ENCODE measurements at regions not wholly inside any gene's neighbourhood (a gene's known extent, or its start where the extent isn't known, plus 50 kb on each side); places are given as distances from the start of the nearest gene placed in this dataset.

DNA sequence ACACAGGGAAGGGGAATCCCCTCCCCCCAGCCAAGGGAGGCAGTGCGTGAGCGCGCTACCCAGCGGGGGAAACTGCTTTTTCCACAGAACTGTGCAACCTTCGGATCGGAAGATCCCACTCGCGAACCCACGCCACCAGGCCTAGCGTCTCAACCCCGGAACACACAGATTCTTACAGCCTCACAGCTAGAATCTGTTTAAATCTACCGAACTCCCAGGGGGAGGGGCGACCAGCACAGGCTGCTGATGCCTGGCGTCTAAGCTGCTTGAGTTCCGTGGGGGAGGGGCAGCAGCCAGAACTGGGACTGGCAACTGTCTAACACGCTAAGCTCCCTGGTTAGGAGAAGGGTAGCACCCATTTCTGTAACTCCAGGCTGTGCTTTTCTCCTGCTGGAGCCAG lies 217.3 kb upstream of the TENT5A start:
- Histone ChIP-seq H3K4me3 (ENCODE audit: low read length) (no peak overlapping the region), H3K4me1 (ENCODE audit: insufficient read depth, low read length) (no peaks in the 10 kb centered on the region), H3F3A (ENCODE audit: low read length, unreplicated experiment) (no peaks in the 10 kb centered on the region), H3K79me2 (ENCODE audit: low read length) (no peaks in the 10 kb centered on the region), H3K27ac (ENCODE audit: low read length) (no peak overlapping the region), H2AFZ (ENCODE audit: low read length) (no peak overlapping the region), H3K27me3 (ENCODE audit: low read length) (no peaks in the 10 kb centered on the region), H3K4me2 (ENCODE audit: low read length) (no peak overlapping the region), H3K9ac (ENCODE audit: low read length) (no peak overlapping the region), H3K36me3 (ENCODE audit: low read depth, low read length) (no peaks in the 10 kb centered on the region), H3K9me3 (ENCODE audit: low read length) (no peaks in the 10 kb centered on the region), H4K20me1 (ENCODE audit: low read length) (no peaks in the 10 kb centered on the region), H3K9me2 (replicated peaks; ENCODE audit: low read length) (no peaks in the 10 kb centered on the region)
- ChIA-PET CTCF (no interaction called here), POLR2A (ENCODE audit: unreplicated experiment) (no interaction called here)
- no peak for ATAC-seq
- BruUV-seq (replicated peaks) = no TSS peak
- intact Hi-C loops (cut with micrococcal nuclease) = no loop called here
- no peak for DNase-seq
- TF ChIP-seq EZH2phosphoT487 (IDR thresholded peaks at IDR 0.05; ENCODE audit: borderline replicate concordance, low read length) (no peak), EZH2 (IDR thresholded peaks at IDR 0.05; ENCODE audit: low read length, unreplicated experiment) (no peak)
- TF ChIP-seq, protein P1, sequence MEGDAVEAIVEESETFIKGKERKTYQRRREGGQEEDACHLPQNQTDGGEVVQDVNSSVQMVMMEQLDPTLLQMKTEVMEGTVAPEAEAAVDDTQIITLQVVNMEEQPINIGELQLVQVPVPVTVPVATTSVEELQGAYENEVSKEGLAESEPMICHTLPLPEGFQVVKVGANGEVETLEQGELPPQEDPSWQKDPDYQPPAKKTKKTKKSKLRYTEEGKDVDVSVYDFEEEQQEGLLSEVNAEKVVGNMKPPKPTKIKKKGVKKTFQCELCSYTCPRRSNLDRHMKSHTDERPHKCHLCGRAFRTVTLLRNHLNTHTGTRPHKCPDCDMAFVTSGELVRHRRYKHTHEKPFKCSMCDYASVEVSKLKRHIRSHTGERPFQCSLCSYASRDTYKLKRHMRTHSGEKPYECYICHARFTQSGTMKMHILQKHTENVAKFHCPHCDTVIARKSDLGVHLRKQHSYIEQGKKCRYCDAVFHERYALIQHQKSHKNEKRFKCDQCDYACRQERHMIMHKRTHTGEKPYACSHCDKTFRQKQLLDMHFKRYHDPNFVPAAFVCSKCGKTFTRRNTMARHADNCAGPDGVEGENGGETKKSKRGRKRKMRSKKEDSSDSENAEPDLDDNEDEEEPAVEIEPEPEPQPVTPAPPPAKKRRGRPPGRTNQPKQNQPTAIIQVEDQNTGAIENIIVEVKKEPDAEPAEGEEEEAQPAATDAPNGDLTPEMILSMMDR (conservative IDR thresholded peaks at IDR 0.05; ENCODE audit: low read depth, low read length) = no peak

- no peak for ATAC-seq
- TF ChIP-seq EZH2 (IDR thresholded peaks at IDR 0.05; ENCODE audit: low read length, unreplicated experiment) = no peak
- TF ChIP-seq EZH2phosphoT487 (IDR thresholded peaks at IDR 0.05; ENCODE audit: borderline replicate concordance, low read length) = no peak
- TF ChIP-seq, protein P1 (conservative IDR thresholded peaks at IDR 0.05; ENCODE audit: low read depth, low read length) = no peak
- no peaks in the 10 kb centered on the region for H3K27me3 ChIP-seq (ENCODE audit: low read length)
- BruUV-seq (replicated peaks) = no TSS peak
- DNase-seq = no peak
- POLR2A ChIA-PET (ENCODE audit: unreplicated experiment) = no interaction called here
- no peak overlapping the region for H3K4me3 ChIP-seq (ENCODE audit: low read length)
- H4K20me1 ChIP-seq (ENCODE audit: low read length) = no peaks in the 10 kb centered on the region
- no peak overlapping the region for H3K27ac ChIP-seq (ENCODE audit: low read length)
- H3K4me2 ChIP-seq (ENCODE audit: low read length) = no peak overlapping the region
- no peaks in the 10 kb centered on the region for H3K9me3 ChIP-seq (ENCODE audit: low read length)
- no peaks in the 10 kb centered on the region for H3K79me2 ChIP-seq (ENCODE audit: low read length)
- no peak overlapping the region for H2AFZ ChIP-seq (ENCODE audit: low read length)
- CTCF ChIA-PET = no interaction called here
- H3K9ac ChIP-seq (ENCODE audit: low read length) = no peak overlapping the region
- no peaks in the 10 kb centered on the region for H3K9me2 ChIP-seq (replicated peaks; ENCODE audit: low read length)
- H3F3A ChIP-seq (ENCODE audit: low read length, unreplicated experiment) = no peaks in the 10 kb centered on the region
- no peaks in the 10 kb centered on the region for H3K4me1 ChIP-seq (ENCODE audit: insufficient read depth, low read length)
- H3K36me3 ChIP-seq (ENCODE audit: low read depth, low read length) = no peaks in the 10 kb centered on the region
- intact Hi-C loops (cut with micrococcal nuclease) = no loop called here
Observed at GRCh38 chr6:81969011-81969410, 216.5 kb upstream of the TENT5A start.

DNA sequence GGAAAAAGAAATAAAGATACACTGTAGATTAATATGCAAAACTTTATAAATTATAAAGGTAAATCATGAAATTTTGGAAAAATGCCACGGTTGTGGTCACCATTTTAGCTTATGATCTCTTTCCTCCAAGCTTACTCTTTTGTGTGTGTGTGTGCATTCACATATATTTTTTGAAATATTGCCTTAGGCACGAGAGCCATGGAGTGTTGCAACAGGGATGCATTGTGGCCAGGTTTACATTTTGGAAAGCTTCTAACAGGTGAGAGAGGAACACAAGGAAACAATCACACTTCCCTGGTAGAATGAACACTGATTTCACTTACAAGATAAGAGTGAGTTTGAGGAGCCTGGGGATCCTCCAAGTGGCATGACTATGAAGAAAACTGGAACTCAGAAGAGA lies 214.5 kb upstream of the TENT5A start:
- Histone ChIP-seq H3F3A (ENCODE audit: low read length, unreplicated experiment) (no peaks in the 10 kb centered on the region), H3K4me2 (ENCODE audit: low read length) (no peak overlapping the region), H3K9me3 (ENCODE audit: low read length) (no peaks in the 10 kb centered on the region), H2AFZ (ENCODE audit: low read length) (no peak overlapping the region), H3K4me3 (ENCODE audit: low read length) (no peak overlapping the region), H3K9me2 (replicated peaks; ENCODE audit: low read length) (no peaks in the 10 kb centered on the region), H3K79me2 (ENCODE audit: low read length) (no peaks in the 10 kb centered on the region), H3K27ac (ENCODE audit: low read length) (no peak overlapping the region), H4K20me1 (ENCODE audit: low read length) (no peaks in the 10 kb centered on the region), H3K36me3 (ENCODE audit: low read depth, low read length) (no peaks in the 10 kb centered on the region), H3K9ac (ENCODE audit: low read length) (no peak overlapping the region), H3K27me3 (ENCODE audit: low read length) (no peaks in the 10 kb centered on the region), H3K4me1 (ENCODE audit: insufficient read depth, low read length) (no peaks in the 10 kb centered on the region)
- ChIA-PET CTCF (no interaction called here), POLR2A (ENCODE audit: unreplicated experiment) (no interaction called here)
- TF ChIP-seq, protein P1 (conservative IDR thresholded peaks at IDR 0.05; ENCODE audit: low read depth, low read length) = no peak
- TF ChIP-seq EZH2phosphoT487 (IDR thresholded peaks at IDR 0.05; ENCODE audit: borderline replicate concordance, low read length) (no peak), EZH2 (IDR thresholded peaks at IDR 0.05; ENCODE audit: low read length, unreplicated experiment) (no peak)
- DNase-seq (no peak), ATAC-seq (no peak)
- intact Hi-C loops (cut with micrococcal nuclease) = no loop called here
- BruUV-seq (replicated peaks) = no TSS peak
